ENCODE measurements at regions not wholly inside any gene's neighbourhood (a gene's known extent, or its start where the extent isn't known, plus 50 kb on each side); places are given as distances from the start of the nearest gene placed in this dataset.
"Not testable (repeated sequence)": the region's sequence is repeated elsewhere in the genome, so short reads cannot be mapped to it uniquely, and the experiment has no call there.

DNA sequence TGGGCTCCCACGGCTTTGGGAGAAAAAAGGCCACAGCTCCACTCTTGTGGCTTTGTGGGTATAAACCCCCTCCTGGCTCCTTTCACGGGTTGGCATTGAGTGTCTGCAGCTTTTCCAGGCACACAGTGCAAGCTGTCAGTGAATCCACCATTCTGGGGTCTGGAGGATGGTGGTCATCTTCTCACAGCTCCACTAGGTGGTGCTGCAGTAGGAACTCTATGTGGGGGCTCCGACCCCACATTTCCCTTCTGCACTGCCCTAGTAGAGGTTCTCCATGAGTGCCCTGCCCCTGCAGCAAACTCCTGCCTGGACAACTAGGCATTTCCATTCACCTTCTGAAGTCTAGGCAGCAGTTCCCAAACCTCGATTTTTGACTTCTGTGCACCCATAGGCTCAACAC lies 104.5 kb downstream of the ART5 start:
- TF ChIP-seq, protein P1, sequence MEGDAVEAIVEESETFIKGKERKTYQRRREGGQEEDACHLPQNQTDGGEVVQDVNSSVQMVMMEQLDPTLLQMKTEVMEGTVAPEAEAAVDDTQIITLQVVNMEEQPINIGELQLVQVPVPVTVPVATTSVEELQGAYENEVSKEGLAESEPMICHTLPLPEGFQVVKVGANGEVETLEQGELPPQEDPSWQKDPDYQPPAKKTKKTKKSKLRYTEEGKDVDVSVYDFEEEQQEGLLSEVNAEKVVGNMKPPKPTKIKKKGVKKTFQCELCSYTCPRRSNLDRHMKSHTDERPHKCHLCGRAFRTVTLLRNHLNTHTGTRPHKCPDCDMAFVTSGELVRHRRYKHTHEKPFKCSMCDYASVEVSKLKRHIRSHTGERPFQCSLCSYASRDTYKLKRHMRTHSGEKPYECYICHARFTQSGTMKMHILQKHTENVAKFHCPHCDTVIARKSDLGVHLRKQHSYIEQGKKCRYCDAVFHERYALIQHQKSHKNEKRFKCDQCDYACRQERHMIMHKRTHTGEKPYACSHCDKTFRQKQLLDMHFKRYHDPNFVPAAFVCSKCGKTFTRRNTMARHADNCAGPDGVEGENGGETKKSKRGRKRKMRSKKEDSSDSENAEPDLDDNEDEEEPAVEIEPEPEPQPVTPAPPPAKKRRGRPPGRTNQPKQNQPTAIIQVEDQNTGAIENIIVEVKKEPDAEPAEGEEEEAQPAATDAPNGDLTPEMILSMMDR (IDR thresholded peaks at IDR 0.05): not testable (repeated sequence)
- not testable (repeated sequence) for TF ChIP-seq POLR2A (IDR thresholded peaks at IDR 0.05)

Measured in uterus (tissue), 2 donors.